ENCODE measurements at regions not wholly inside any gene's neighbourhood (a gene's known extent, or its start where the extent isn't known, plus 50 kb on each side); places are given as distances from the start of the nearest gene placed in this dataset.
"Not testable (repeated sequence)": the region's sequence is repeated elsewhere in the genome, so short reads cannot be mapped to it uniquely, and the experiment has no call there.

GRCh38 chr9:108258640-108259039, 597.1 kb downstream of the ACTL7B start:
- no peak overlapping the region for H3K4me3 ChIP-seq
- no peaks in the 10 kb centered on the region for H3K27me3 ChIP-seq (ENCODE audit: control insufficient read depth in 3 of 3, insufficient read depth in 3 of 3, low read length in 2 of 3)
- no peak overlapping the region for H3K27ac ChIP-seq (ENCODE audit: low read depth in 1 of 2, low read length in 1 of 2)
- ATAC-seq (ENCODE audit: insufficient read depth, low FRiP score) (no peak), DNase-seq (peak in 1 of 3 donors; percentile 16)
- H3K36me3 ChIP-seq (ENCODE audit: control insufficient read depth in 4 of 4, insufficient read depth in 4 of 4, low read length in 4 of 4), result no peaks in the 10 kb centered on the region
- WGBS, 2 donors, result 70 to 78% methylated on average over 2 of the region's 2 CpGs
- TF ChIP-seq, protein P1, sequence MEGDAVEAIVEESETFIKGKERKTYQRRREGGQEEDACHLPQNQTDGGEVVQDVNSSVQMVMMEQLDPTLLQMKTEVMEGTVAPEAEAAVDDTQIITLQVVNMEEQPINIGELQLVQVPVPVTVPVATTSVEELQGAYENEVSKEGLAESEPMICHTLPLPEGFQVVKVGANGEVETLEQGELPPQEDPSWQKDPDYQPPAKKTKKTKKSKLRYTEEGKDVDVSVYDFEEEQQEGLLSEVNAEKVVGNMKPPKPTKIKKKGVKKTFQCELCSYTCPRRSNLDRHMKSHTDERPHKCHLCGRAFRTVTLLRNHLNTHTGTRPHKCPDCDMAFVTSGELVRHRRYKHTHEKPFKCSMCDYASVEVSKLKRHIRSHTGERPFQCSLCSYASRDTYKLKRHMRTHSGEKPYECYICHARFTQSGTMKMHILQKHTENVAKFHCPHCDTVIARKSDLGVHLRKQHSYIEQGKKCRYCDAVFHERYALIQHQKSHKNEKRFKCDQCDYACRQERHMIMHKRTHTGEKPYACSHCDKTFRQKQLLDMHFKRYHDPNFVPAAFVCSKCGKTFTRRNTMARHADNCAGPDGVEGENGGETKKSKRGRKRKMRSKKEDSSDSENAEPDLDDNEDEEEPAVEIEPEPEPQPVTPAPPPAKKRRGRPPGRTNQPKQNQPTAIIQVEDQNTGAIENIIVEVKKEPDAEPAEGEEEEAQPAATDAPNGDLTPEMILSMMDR (IDR thresholded peaks at IDR 0.05; ENCODE audit: control extremely low read depth, extremely low read depth), result no peak
- peaks cover 0 to 10% (median 2%) of the 10 kb centered on the region in 5 donors for H3K4me1 ChIP-seq (ENCODE audit: control insufficient read depth in 5 of 5, insufficient read depth in 5 of 5, low read length in 5 of 5)
- H3K9me3 ChIP-seq (ENCODE audit: control insufficient read depth in 4 of 4, insufficient read depth in 3 of 4, low read length in 3 of 4), result no peaks in the 10 kb centered on the region
- H3K9ac ChIP-seq (ENCODE audit: insufficient read depth in 1 of 2, low read length in 2 of 2), result no peak overlapping the region

- no peaks in the 10 kb centered on the region for H3K36me3 ChIP-seq (ENCODE audit: control insufficient read depth in 4 of 4, insufficient read depth in 4 of 4, low read length in 4 of 4)
- WGBS, 2 donors, result 51 to 68% methylated on average over 5 of the region's 5 CpGs
- no peak overlapping the region for H3K4me3 ChIP-seq
- TF ChIP-seq, protein P1 (IDR thresholded peaks at IDR 0.05; ENCODE audit: control extremely low read depth, extremely low read depth), result no peak
- no peaks in the 10 kb centered on the region for H3K27me3 ChIP-seq (ENCODE audit: control insufficient read depth in 3 of 3, insufficient read depth in 3 of 3, low read length in 2 of 3)
- ATAC-seq (ENCODE audit: insufficient read depth, low FRiP score), result no peak
- H3K4me1 ChIP-seq (ENCODE audit: control insufficient read depth in 5 of 5, insufficient read depth in 5 of 5, low read length in 5 of 5), result peaks cover 0 to 10% (median 2%) of the 10 kb centered on the region in 5 donors
- H3K9ac ChIP-seq (ENCODE audit: insufficient read depth in 1 of 2, low read length in 2 of 2), result no peak overlapping the region
- no peak overlapping the region for H3K27ac ChIP-seq (ENCODE audit: low read depth in 1 of 2, low read length in 1 of 2)
- no peaks in the 10 kb centered on the region for H3K9me3 ChIP-seq (ENCODE audit: control insufficient read depth in 4 of 4, insufficient read depth in 3 of 4, low read length in 3 of 4)
- DNase-seq, result peak in 1 of 3 donors; percentile 67
These were observed 598.4 kb downstream of the ACTL7B start for GRCh38 chr9:108257382-108257781.

- Histone ChIP-seq H3K9me3 (ENCODE audit: control insufficient read depth in 4 of 4, insufficient read depth in 3 of 4, low read length in 3 of 4) (no peaks in the 10 kb centered on the region), H3K4me3 (no peak overlapping the region), H3K27ac (ENCODE audit: low read depth in 1 of 2, low read length in 1 of 2) (no peak overlapping the region), H3K4me1 (ENCODE audit: control insufficient read depth in 5 of 5, insufficient read depth in 5 of 5, low read length in 5 of 5) (peaks cover 0 to 10% (median 2%) of the 10 kb centered on the region in 5 donors), H3K36me3 (ENCODE audit: control insufficient read depth in 4 of 4, insufficient read depth in 4 of 4, low read length in 4 of 4) (no peaks in the 10 kb centered on the region), H3K9ac (ENCODE audit: insufficient read depth in 1 of 2, low read length in 2 of 2) (no peak overlapping the region), H3K27me3 (ENCODE audit: control insufficient read depth in 3 of 3, insufficient read depth in 3 of 3, low read length in 2 of 3) (no peaks in the 10 kb centered on the region)
- ATAC-seq (ENCODE audit: insufficient read depth, low FRiP score), result no peak
- TF ChIP-seq, protein P1 (IDR thresholded peaks at IDR 0.05; ENCODE audit: control extremely low read depth, extremely low read depth), result no peak
- 74 to 79% methylated on average over 2 of the region's 2 CpGs for WGBS, 2 donors
- DNase-seq, result no peak
These were observed 601.5 kb downstream of the ACTL7B start for GRCh38 chr9:108254236-108254635.

DNA sequence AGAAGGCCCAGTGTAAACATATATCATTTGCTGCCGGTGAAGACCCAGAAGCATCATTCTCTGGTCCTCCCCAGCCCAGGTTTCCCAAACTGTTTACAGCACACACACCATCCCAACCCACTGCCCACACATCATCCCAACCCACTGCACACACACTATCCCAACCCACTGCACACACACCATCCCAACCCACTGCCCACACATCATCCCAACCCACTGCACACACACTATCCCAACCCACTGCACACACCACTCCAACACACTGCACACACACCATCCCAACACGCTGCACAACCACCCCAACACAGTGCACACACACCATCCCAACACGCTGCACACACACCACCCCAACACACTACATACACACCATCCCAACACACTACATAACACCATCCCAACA, 608.4 kb downstream of the ACTL7B start:
- ATAC-seq (ENCODE audit: insufficient read depth, low FRiP score); H3K4me3 ChIP-seq; H3K27me3 ChIP-seq (ENCODE audit: control insufficient read depth in 3 of 3, insufficient read depth in 3 of 3, low read length in 2 of 3); H3K27ac ChIP-seq (ENCODE audit: low read depth in 1 of 2, low read length in 1 of 2); DNase-seq; H3K9me3 ChIP-seq (ENCODE audit: control insufficient read depth in 4 of 4, insufficient read depth in 3 of 4, low read length in 3 of 4); H3K4me1 ChIP-seq (ENCODE audit: control insufficient read depth in 5 of 5, insufficient read depth in 5 of 5, low read length in 5 of 5); H3K36me3 ChIP-seq (ENCODE audit: control insufficient read depth in 4 of 4, insufficient read depth in 4 of 4, low read length in 4 of 4); H3K9ac ChIP-seq (ENCODE audit: insufficient read depth in 1 of 2, low read length in 2 of 2): not testable (repeated sequence)
- WGBS, 2 donors, result 91 to 95% methylated on average over 3 of the region's 3 CpGs
